ENCODE measurements at regions not wholly inside any gene's neighbourhood (a gene's known extent, or its start where the extent isn't known, plus 50 kb on each side); places are given as distances from the start of the nearest gene placed in this dataset.

DNA sequence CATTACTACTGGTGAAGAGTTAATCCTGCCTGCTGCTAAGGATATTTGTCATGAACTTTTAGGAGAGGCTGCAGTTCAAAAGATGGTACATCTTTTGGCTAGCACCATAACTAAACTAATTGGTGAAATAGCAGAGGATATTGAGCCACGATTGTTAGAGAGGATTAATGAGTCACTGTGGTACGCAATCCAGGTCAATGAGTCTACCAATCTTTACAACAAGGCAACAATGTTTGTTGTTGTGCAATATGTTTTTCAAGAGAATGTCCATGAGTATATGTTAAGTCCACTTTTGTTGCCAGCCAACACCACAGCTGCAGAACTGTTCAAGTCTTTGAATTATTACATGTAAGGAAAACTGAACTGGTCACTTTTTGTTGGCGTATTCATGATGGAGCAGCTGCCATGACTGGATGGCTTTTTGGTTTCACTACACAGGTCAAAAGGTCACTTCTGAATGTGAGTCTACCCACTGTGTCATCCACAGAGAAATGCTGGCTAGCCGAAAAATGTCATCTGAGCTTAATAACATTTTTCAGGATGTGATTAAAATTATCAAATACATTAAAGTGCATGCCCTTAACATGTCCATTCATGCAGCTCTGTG, 402.6 kb upstream of the KIF2B start:
- CTCF ChIA-PET, result no interaction called here
- BruUV-seq (replicated peaks), result no TSS peak
- FAIRE-seq, result no peak
- Histone ChIP-seq H3K9me1 (replicated peaks; ENCODE audit: control insufficient read depth, extremely low read depth, insufficient read depth, low read length) (no peaks in the 10 kb centered on the region), H3K4me1 (ENCODE audit: control insufficient read depth, extremely low read depth, insufficient read depth, low read length) (no peaks in the 10 kb centered on the region), H2AFZ (ENCODE audit: low read depth, low read length) (no peak overlapping the region), H3K36me3 (ENCODE audit: control insufficient read depth in 2 of 2, extremely low read depth in 1 of 2, insufficient read depth in 2 of 2, low read length in 2 of 2) (no peaks in the 10 kb centered on the region), H3K9me3 (replicated peaks; ENCODE audit: control insufficient read depth, insufficient read depth, low read length) (peaks cover 4% of the 10 kb centered on the region), H3K79me2 (ENCODE audit: control insufficient read depth, insufficient read depth, low read length) (no peaks in the 10 kb centered on the region), H3K27me3 (ENCODE audit: control insufficient read depth in 2 of 2, insufficient read depth in 2 of 2, low read length in 2 of 2) (no peaks in the 10 kb centered on the region), H3K4me2 (ENCODE audit: insufficient read depth, low read length) (no peak overlapping the region), H3K27ac (ENCODE audit: insufficient read depth, low read depth, low read length) (no peak overlapping the region), H3K4me3 (replicated peaks in 1 of 3; ENCODE audit: insufficient read depth in 1 of 3, low read depth in 1 of 3, low read length in 3 of 3) (no peak overlapping the region), H3K9ac (replicated peaks; ENCODE audit: extremely low read depth, insufficient read depth, low read length) (no peak overlapping the region), H4K20me1 (replicated peaks; ENCODE audit: control insufficient read depth, extremely low read depth, insufficient read depth, low read length) (no peaks in the 10 kb centered on the region)
- POLR2A ChIA-PET, result no interaction called here
- TF ChIP-seq MYC (IDR thresholded peaks at IDR 0.05; ENCODE audit: low read depth, low read length), result no peak
- no peak for TF ChIP-seq POLR2AphosphoS5 (IDR thresholded peaks at IDR 0.05; ENCODE audit: insufficient read depth, low read depth, low read length)
- TF ChIP-seq FOS (IDR thresholded peaks at IDR 0.05; ENCODE audit: borderline replicate concordance, insufficient read depth, low read length), result no peak
- dilution Hi-C loops (cut with MboI; ENCODE audit: extremely low pct_ligation_motif_present, low sequenced_read_pairs) (no loop called here), intact Hi-C loops (cut with micrococcal nuclease) (no loop called here)
- DNase-seq (ENCODE audit: low read depth, low spot score), result no peak

- Histone ChIP-seq H3K9ac (replicated peaks; ENCODE audit: extremely low read depth, insufficient read depth, low read length) (no peak overlapping the region), H3K4me2 (ENCODE audit: insufficient read depth, low read length) (no peak overlapping the region), H3K27ac (ENCODE audit: insufficient read depth, low read depth, low read length) (no peak overlapping the region), H3K4me1 (ENCODE audit: control insufficient read depth, extremely low read depth, insufficient read depth, low read length) (no peaks in the 10 kb centered on the region), H2AFZ (ENCODE audit: low read depth, low read length) (no peak overlapping the region), H3K9me1 (replicated peaks; ENCODE audit: control insufficient read depth, extremely low read depth, insufficient read depth, low read length) (no peaks in the 10 kb centered on the region), H3K9me3 (replicated peaks; ENCODE audit: control insufficient read depth, insufficient read depth, low read length) (no peaks in the 10 kb centered on the region), H4K20me1 (replicated peaks; ENCODE audit: control insufficient read depth, extremely low read depth, insufficient read depth, low read length) (no peaks in the 10 kb centered on the region), H3K79me2 (ENCODE audit: control insufficient read depth, insufficient read depth, low read length) (no peaks in the 10 kb centered on the region), H3K27me3 (ENCODE audit: control insufficient read depth in 2 of 2, insufficient read depth in 2 of 2, low read length in 2 of 2) (no peaks in the 10 kb centered on the region), H3K36me3 (ENCODE audit: control insufficient read depth in 2 of 2, extremely low read depth in 1 of 2, insufficient read depth in 2 of 2, low read length in 2 of 2) (no peaks in the 10 kb centered on the region), H3K4me3 (replicated peaks in 1 of 3; ENCODE audit: insufficient read depth in 1 of 3, low read depth in 1 of 3, low read length in 3 of 3) (no peak overlapping the region)
- intact Hi-C loops (cut with micrococcal nuclease) (no loop called here), dilution Hi-C loops (cut with MboI; ENCODE audit: extremely low pct_ligation_motif_present, low sequenced_read_pairs) (no loop called here)
- TF ChIP-seq GATA2 (IDR thresholded peaks at IDR 0.05; ENCODE audit: insufficient read depth, insufficient read length, low read depth, low read length), result no peak
- TF ChIP-seq JUN (IDR thresholded peaks at IDR 0.05; ENCODE audit: borderline replicate concordance, insufficient read depth, insufficient read length, low read depth), result no peak
- no peak for TF ChIP-seq FOS (IDR thresholded peaks at IDR 0.05; ENCODE audit: borderline replicate concordance, insufficient read depth, low read length)
- no peak for TF ChIP-seq MYC (IDR thresholded peaks at IDR 0.05; ENCODE audit: low read depth, low read length)
- TF ChIP-seq, protein P1, sequence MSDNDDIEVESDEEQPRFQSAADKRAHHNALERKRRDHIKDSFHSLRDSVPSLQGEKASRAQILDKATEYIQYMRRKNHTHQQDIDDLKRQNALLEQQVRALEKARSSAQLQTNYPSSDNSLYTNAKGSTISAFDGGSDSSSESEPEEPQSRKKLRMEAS (IDR thresholded peaks at IDR 0.05; ENCODE audit: insufficient read depth, insufficient read length), result no peak
- no peak for TF ChIP-seq CTCF (IDR thresholded peaks at IDR 0.05; ENCODE audit: extremely low read depth in 1 of 2, insufficient read depth in 1 of 2, low read depth in 1 of 2, low read length in 2 of 2)
- TF ChIP-seq POLR2AphosphoS5 (IDR thresholded peaks at IDR 0.05; ENCODE audit: insufficient read depth, low read depth, low read length), result no peak
- TF ChIP-seq EZH2 (IDR thresholded peaks at IDR 0.05; ENCODE audit: borderline replicate concordance, low read depth, low read length, severe bottlenecking), result no peak
- no peak for TF ChIP-seq POLR2A (IDR thresholded peaks at IDR 0.05; ENCODE audit: low read depth, low read length)
- FAIRE-seq (no peak), DNase-seq (ENCODE audit: low read depth, low spot score) (no peak)
- ChIA-PET POLR2A (no interaction called here), CTCF (no interaction called here)
- BruUV-seq (replicated peaks), result no TSS peak
Measured at GRCh38 chr17:53409588-53409987, 413.1 kb upstream of the KIF2B start.
